GM12878 (cell line): ENCODE measurements at regions not wholly inside any gene's neighbourhood (a gene's known extent, or its start where the extent isn't known, plus 50 kb on each side); places are given as distances from the start of the nearest gene placed in this dataset.
A peak's percentile ranks its signal among the peaks of the same experiment; 100 is the strongest.

Source experiments
- BRCA1 ChIP-seq: IDR thresholded peaks from 2 replicates; pipeline ENCODE4 v1.6.1; 2011; ENCODE audit warnings: low read depth, low read length, improper control_type of control experiment
- CUX1 ChIP-seq: IDR thresholded peaks from 2 replicates; pipeline ENCODE4 v1.6.1; 2012; ENCODE audit warnings: improper control_type of control experiment, low read depth, low read length; ENCODE audit not compliant: insufficient replicate concordance
- DPF2 ChIP-seq: fragments of 450-650 bp; IDR thresholded peaks from 2 replicates; pipeline ENCODE4 v1.6.1; 2017; ENCODE audit warnings: mild to moderate bottlenecking
- E4F1 ChIP-seq: fragments of 450-650 bp; IDR thresholded peaks from 2 replicates; pipeline ENCODE4 v1.6.1; 2018; ENCODE audit warnings: borderline replicate concordance, mild to moderate bottlenecking; ENCODE audit not compliant: partially characterized antibody
- EED ChIP-seq: sonication (generic); IDR thresholded peaks from 2 replicates; pipeline ENCODE4 v1.6.1; 2016; ENCODE audit warnings: antibody characterized with exemption, low read depth
- ETV6 ChIP-seq, 2 experiments: fragments of 450-650 bp in 1 of 2; IDR thresholded peaks in 1 of 2; conservative IDR thresholded peaks in 1 of 2; 2 replicates each; pipeline ENCODE4 v1.6.1; 2014; ENCODE audit warnings: antibody characterized with exemption in 1 of 2, borderline replicate concordance in 1 of 2, low read depth in 1 of 2, mild to moderate bottlenecking in 1 of 2, moderate library complexity in 1 of 2
- FOXK2 ChIP-seq: fragments of 450-650 bp; IDR thresholded peaks from 2 replicates; pipeline ENCODE4 v1.6.1; 2017; ENCODE audit warnings: mild to moderate bottlenecking, moderate library complexity
- GABPA ChIP-seq: IDR thresholded peaks from 2 replicates; pipeline ENCODE4 v1.6.1; 2014; ENCODE audit warnings: antibody characterized with exemption, low read depth, mild to moderate bottlenecking, inconsistent platforms
- HDAC2 ChIP-seq: fragments of 200-600 bp; sonication (generic); IDR thresholded peaks from 2 replicates; pipeline ENCODE4 v1.6.1; 2017
- IKZF2 ChIP-seq, 2 experiments: fragments of 450-650 bp; IDR thresholded peaks; 2 replicates each; pipeline ENCODE4 v1.6.1; 2017; ENCODE audit warnings: mild to moderate bottlenecking in 2 of 2, moderate library complexity in 2 of 2
- IRF5 ChIP-seq: fragments of 450-650 bp; IDR thresholded peaks from 2 replicates; pipeline ENCODE4 v1.6.1; 2017; ENCODE audit warnings: borderline replicate concordance
- NBN ChIP-seq: fragments of 450-650 bp; IDR thresholded peaks from 2 replicates; pipeline ENCODE4 v1.6.1; 2016
- RELB ChIP-seq: fragments of 450-650 bp; IDR thresholded peaks from 2 replicates; pipeline ENCODE4 v1.6.1; 2017; ENCODE audit warnings: low read depth, mild to moderate bottlenecking, moderate library complexity
- TAF1 ChIP-seq: IDR thresholded peaks from 2 replicates; pipeline ENCODE4 v1.6.1; 2011; ENCODE audit warnings: mild to moderate bottlenecking, low read depth, low read length, borderline replicate concordance
- TBL1XR1 ChIP-seq: IDR thresholded peaks from 2 replicates; pipeline ENCODE4 v1.6.1; 2012; ENCODE audit warnings: low read depth, low read length, improper control_type of control experiment
- TCF12 ChIP-seq: IDR thresholded peaks from 2 replicates; pipeline ENCODE4 v1.6.1; 2011; ENCODE audit warnings: low read depth, mild to moderate bottlenecking, low read length

GRCh38 chr7:25947669-25948516, 204.1 kb upstream of the NFE2L3 start (continued):
- TF ChIP-seq TAF1 (no peak), RELB (0 out of 2 replicates have a peak, but pooled peaks have one; percentile 43), DPF2 (no peak), CUX1 (no peak), HDAC2 (no peak), BRCA1 (no peak), IRF5 (no peak), EED (peak; percentile 90), GABPA (no peak), TBL1XR1 (no peak), E4F1 (no peak), FOXK2 (no peak), NBN (no peak), IKZF2 (IDR thresholded peaks at IDR 0.05) (peak; percentile 77 to 81), ETV6 (conservative IDR thresholded peaks at IDR 0.05 in 1 of 2, IDR thresholded peaks at IDR 0.05 in 1 of 2; ENCODE audit: borderline replicate concordance in 1 of 2, low read depth in 1 of 2) (no peak), TCF12 (no peak)
- TF ChIP-seq, all 136 proteins: peak for 11
